SJSA1 (cell line): ENCODE measurements at regions not wholly inside any gene's neighbourhood (a gene's known extent, or its start where the extent isn't known, plus 50 kb on each side); places are given as distances from the start of the nearest gene placed in this dataset.

Source experiments
- DNase-seq, 2 experiments: peaks; one replicate each; pipeline ENCODE4 v3.0.0-alpha.2; 2015 to 2020; ENCODE audit warnings: low spot score in 2 of 2, low read depth in 1 of 2
- H3K27ac ChIP-seq: fragments of 250-450 bp; sonication (Bioruptor Pico); 2 replicates; pipeline ENCODE4 v1.5.1; 2020; ENCODE audit warnings: mild to moderate bottlenecking, moderate library complexity
- H3K27me3 ChIP-seq: fragments of 250-450 bp; sonication (Bioruptor Pico); replicated peaks from 2 replicates; pipeline ENCODE4 v1.5.1; 2020; ENCODE audit warnings: mild to moderate bottlenecking, moderate library complexity
- H3K36me3 ChIP-seq: fragments of 250-450 bp; sonication (Bioruptor Pico); 2 replicates; pipeline ENCODE4 v1.5.1; 2020; ENCODE audit warnings: mild to moderate bottlenecking
- H3K4me1 ChIP-seq: fragments of 250-450 bp; sonication (Bioruptor Pico); replicated peaks from 2 replicates; pipeline ENCODE4 v1.6.1; 2021; ENCODE audit warnings: mild to moderate bottlenecking
- H3K4me3 ChIP-seq: fragments of 250-450 bp; sonication (Bioruptor Pico); 2 replicates; pipeline ENCODE4 v1.5.1; 2020; ENCODE audit warnings: mild to moderate bottlenecking
- H3K9me3 ChIP-seq: fragments of 250-450 bp; sonication (Bioruptor Pico); replicated peaks from 2 replicates; pipeline ENCODE4 v1.5.1; 2020; ENCODE audit warnings: mild to moderate bottlenecking

GRCh38 chr3:14351617-14352001, 50.8 kb upstream of the SLC6A6 start:
- Histone ChIP-seq H3K4me1 (peaks cover 14% of the 10 kb centered on the region), H3K9me3 (no peaks in the 10 kb centered on the region), H3K27ac (no peak overlapping the region), H3K4me3 (no peak overlapping the region), H3K27me3 (no peaks in the 10 kb centered on the region), H3K36me3 (no peaks in the 10 kb centered on the region)
- no peak for DNase-seq

GRCh38 chr3:14352002-14352627, 50.3 kb upstream of the SLC6A6 start:
- peak in 1 of 2 experiments; percentile 52 for DNase-seq
- H3K36me3 ChIP-seq, result no peaks in the 10 kb centered on the region

More at GRCh38 chr3:14352002-14352627, 50.3 kb upstream of the SLC6A6 start:
- peaks cover 18% of the 10 kb centered on the region for H3K4me1 ChIP-seq
- H3K4me3 ChIP-seq, result no peak overlapping the region
- H3K27me3 ChIP-seq, result no peaks in the 10 kb centered on the region
- H3K27ac ChIP-seq, result no peak overlapping the region
- H3K9me3 ChIP-seq, result no peaks in the 10 kb centered on the region
